ENCODE measurements at regions not wholly inside any gene's neighbourhood (a gene's known extent, or its start where the extent isn't known, plus 50 kb on each side); places are given as distances from the start of the nearest gene placed in this dataset.

- TF ChIP-seq, protein P1, sequence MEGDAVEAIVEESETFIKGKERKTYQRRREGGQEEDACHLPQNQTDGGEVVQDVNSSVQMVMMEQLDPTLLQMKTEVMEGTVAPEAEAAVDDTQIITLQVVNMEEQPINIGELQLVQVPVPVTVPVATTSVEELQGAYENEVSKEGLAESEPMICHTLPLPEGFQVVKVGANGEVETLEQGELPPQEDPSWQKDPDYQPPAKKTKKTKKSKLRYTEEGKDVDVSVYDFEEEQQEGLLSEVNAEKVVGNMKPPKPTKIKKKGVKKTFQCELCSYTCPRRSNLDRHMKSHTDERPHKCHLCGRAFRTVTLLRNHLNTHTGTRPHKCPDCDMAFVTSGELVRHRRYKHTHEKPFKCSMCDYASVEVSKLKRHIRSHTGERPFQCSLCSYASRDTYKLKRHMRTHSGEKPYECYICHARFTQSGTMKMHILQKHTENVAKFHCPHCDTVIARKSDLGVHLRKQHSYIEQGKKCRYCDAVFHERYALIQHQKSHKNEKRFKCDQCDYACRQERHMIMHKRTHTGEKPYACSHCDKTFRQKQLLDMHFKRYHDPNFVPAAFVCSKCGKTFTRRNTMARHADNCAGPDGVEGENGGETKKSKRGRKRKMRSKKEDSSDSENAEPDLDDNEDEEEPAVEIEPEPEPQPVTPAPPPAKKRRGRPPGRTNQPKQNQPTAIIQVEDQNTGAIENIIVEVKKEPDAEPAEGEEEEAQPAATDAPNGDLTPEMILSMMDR (IDR thresholded peaks at IDR 0.05) = no peak
- no peak for TF ChIP-seq POLR2A (IDR thresholded peaks at IDR 0.05)
Measured at GRCh38 chr1:182248721-182249120, 142.9 kb downstream of the GLUL start.

All from Peyer's patch (tissue), 4 donors.